ENCODE measurements at regions not wholly inside any gene's neighbourhood (a gene's known extent, or its start where the extent isn't known, plus 50 kb on each side); places are given as distances from the start of the nearest gene placed in this dataset.

- TF ChIP-seq MTA1 (CRISPR knock-in tag; IDR thresholded peaks at IDR 0.05; ENCODE audit: borderline replicate concordance) (no peak), SRSF1 (optimal IDR thresholded peaks at IDR 0.05; ENCODE audit: low read depth, low read length) (no peak), KDM3A (CRISPR knock-in tag; IDR thresholded peaks at IDR 0.05; ENCODE audit: low read depth) (no peak), ZBTB49 (CRISPR knock-in tag; IDR thresholded peaks at IDR 0.05; ENCODE audit: borderline replicate concordance) (no peak), CEBPZ (IDR thresholded peaks at IDR 0.05; ENCODE audit: low read length) (no peak), ZXDC (CRISPR knock-in tag; IDR thresholded peaks at IDR 0.05) (no peak), ZNF17 (CRISPR knock-in tag; IDR thresholded peaks at IDR 0.05) (no peak), ZNF329 (CRISPR knock-in tag; IDR thresholded peaks at IDR 0.05; ENCODE audit: low read depth) (no peak), ZNF775 (CRISPR knock-in tag; IDR thresholded peaks at IDR 0.05; ENCODE audit: borderline replicate concordance) (no peak), ZNF280D (CRISPR knock-in tag; IDR thresholded peaks at IDR 0.05) (no peak), JUND (CRISPR knock-in tag; IDR thresholded peaks at IDR 0.05) (no peak), FOXP1 (IDR thresholded peaks at IDR 0.05) (no peak), FOXP1 (CRISPR knock-in tag; IDR thresholded peaks at IDR 0.05) (no peak)
- ChIA-PET POLR2A (no interaction called here), CTCF (ENCODE audit: low intra/inter-chr PET ratio, low total read pairs) (no interaction called here)
- H3K27me3 ChIP-seq (ENCODE audit: control insufficient read depth in 1 of 2, insufficient read depth in 2 of 2, low read length in 2 of 2): peaks cover 0 to 11% of the 10 kb centered on the region in 2 experiments; a peak in 1 of 5 replicates
- WGBS (ENCODE audit: low lambda C conversion rate): 30% methylated on average over 4 of the region's 4 CpGs
- H3K4me3 ChIP-seq (replicated peaks in 1 of 3; ENCODE audit: insufficient read depth in 1 of 3, low read depth in 2 of 3, low read length in 3 of 3): no peak overlapping the region
- no peak for DNase-seq (ENCODE audit: low spot score)
- no TSS peak for BruUV-seq (replicated peaks)
- no peak for ATAC-seq
- no peaks in the 10 kb centered on the region for H4K20me1 ChIP-seq (ENCODE audit: insufficient read depth, low read length)
- no peak overlapping the region for H3K4me2 ChIP-seq (ENCODE audit: low read depth, low read length)
- no peaks in the 10 kb centered on the region for H3K79me2 ChIP-seq (ENCODE audit: insufficient read depth, low read length)
- H2AFZ ChIP-seq (ENCODE audit: low read length): no peak overlapping the region
- no peak for FAIRE-seq
- H3K4me1 ChIP-seq (ENCODE audit: insufficient read depth, low read length): peaks cover 3% of the 10 kb centered on the region; the same call in 1 of the 2 replicates
- no peaks in the 10 kb centered on the region for H3K9me3 ChIP-seq (ENCODE audit: low read length)
- H3K36me3 ChIP-seq (replicated peaks in 1 of 2; ENCODE audit: control insufficient read depth in 1 of 2, insufficient read depth in 2 of 2, low read length in 2 of 2): no peaks in the 10 kb centered on the region
- intact Hi-C loops (cut with micrococcal nuclease; ENCODE audit: unreplicated experiment) (no loop called here), in situ Hi-C loops (cut with HindIII; ENCODE audit: extremely low pct_ligation_motif_present, low pct_unique_long_range_greater_than_20kb) (no loop called here)
- no peak overlapping the region for H3K27ac ChIP-seq (ENCODE audit: extremely low read length, insufficient read depth, low read length)
- no peak overlapping the region for H3K9ac ChIP-seq (ENCODE audit: insufficient read depth, low read depth, low read length)
These were observed 113.1 kb upstream of the OSR1 start for GRCh38 chr2:19471491-19471890.

All from HepG2 (cell line).